Thyroid gland (tissue), 4 donors: ENCODE measurements at regions not wholly inside any gene's neighbourhood (a gene's known extent, or its start where the extent isn't known, plus 50 kb on each side); places are given as distances from the start of the nearest gene placed in this dataset.
"Not testable (repeated sequence)": the region's sequence is repeated elsewhere in the genome, so short reads cannot be mapped to it uniquely, and the experiment has no call there.

Experiments
- CTCF ChIP-seq, 6 experiments: fragments of 200-600 bp in 3 of 6; fragments of 450-650 bp in 3 of 6; sonication (generic) in 3 of 6; IDR thresholded peaks; one replicate each; pipeline ENCODE4 v1.5.1; 2016 to 2019; ENCODE audit warnings: antibody characterized with exemption in 6 of 6, mild to moderate bottlenecking in 2 of 6, inconsistent platforms in 1 of 6, moderate library complexity in 1 of 6
- POLR2A ChIP-seq, 2 donors: fragments of 450-650 bp; IDR thresholded peaks; one replicate each; pipeline ENCODE4 v1.6.1; 2017; ENCODE audit warnings: antibody characterized with exemption in 2 of 2, mild to moderate bottlenecking in 2 of 2, moderate library complexity in 1 of 2

- not testable (repeated sequence) for TF ChIP-seq CTCF, POLR2A (IDR thresholded peaks at IDR 0.05)
Measured at GRCh38 chr9:40993842-40994241, 134.6 kb downstream of the FOXD4L6 start.
